Progenitor cell of endocrine pancreas (in vitro differentiated cells): ENCODE measurements at regions not wholly inside any gene's neighbourhood (a gene's known extent, or its start where the extent isn't known, plus 50 kb on each side); places are given as distances from the start of the nearest gene placed in this dataset.

Experiments used
- DNase-seq: peaks from one replicate; pipeline ENCODE4 v3.0.0; 2021; ENCODE audit warnings: low spot score; ENCODE audit not compliant: unreplicated experiment
- H3K27ac Mint-ChIP-seq: 2 replicates; pipeline ENCODE4 v1.8.0; 2021; ENCODE audit warnings: mild to moderate bottlenecking, moderate library complexity, mixed read lengths
- H3K27me3 Mint-ChIP-seq: 2 replicates; pipeline ENCODE4 v1.8.0; 2021; ENCODE audit warnings: mixed read lengths
- H3K36me3 Mint-ChIP-seq: 2 replicates; pipeline ENCODE4 v1.8.0; 2022; ENCODE audit warnings: mixed read lengths; ENCODE audit not compliant: insufficient read depth
- H3K4me1 Mint-ChIP-seq: 2 replicates; pipeline ENCODE4 v1.8.0; 2021; ENCODE audit warnings: low read depth, mixed read lengths
- H3K4me3 Mint-ChIP-seq: 2 replicates; pipeline ENCODE4 v1.8.0; 2021; ENCODE audit warnings: low read depth, mild to moderate bottlenecking, moderate library complexity, mixed read lengths
- H3K9me3 Mint-ChIP-seq: 2 replicates; pipeline ENCODE4 v1.8.0; 2021; ENCODE audit warnings: low read depth, mixed read lengths
- TF ChIP-seq, protein P1 (sequence below): fragments of 200-600 bp; sonication (generic); IDR thresholded peaks from one replicate; pipeline ENCODE4 v1.5.0; 2021; ENCODE audit warnings: antibody characterized with exemption, mild to moderate bottlenecking; ENCODE audit not compliant: unreplicated experiment

DNA sequence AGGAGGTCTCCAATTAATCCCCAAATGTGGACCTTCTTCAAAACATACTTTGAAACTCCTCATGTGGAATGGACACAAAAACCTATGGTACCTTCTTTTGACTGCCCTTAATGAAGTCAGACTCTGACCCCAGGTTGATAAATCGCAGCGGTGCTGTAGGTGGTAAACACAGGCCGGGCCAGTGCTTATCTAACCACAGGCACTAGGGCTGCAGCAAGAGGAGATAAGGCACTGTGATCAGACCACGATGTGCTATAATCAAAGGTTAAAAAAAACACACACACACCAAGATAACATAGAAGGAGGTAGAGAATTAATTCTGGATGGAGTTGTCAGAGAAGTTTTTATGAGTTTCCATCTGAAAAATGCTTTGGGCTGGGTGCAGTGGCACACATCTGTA lies 52.3 kb upstream of the SIPA1L2 start:
- Mint-ChIP-seq H3K9me3 (no peaks in the 10 kb centered on the region), H3K27ac (no peak overlapping the region), H3K4me3 (no peak overlapping the region), H3K27me3 (peaks cover 78% of the 10 kb centered on the region), H3K36me3 (no peaks in the 10 kb centered on the region), H3K4me1 (peaks cover 17% of the 10 kb centered on the region)
- TF ChIP-seq, protein P1, sequence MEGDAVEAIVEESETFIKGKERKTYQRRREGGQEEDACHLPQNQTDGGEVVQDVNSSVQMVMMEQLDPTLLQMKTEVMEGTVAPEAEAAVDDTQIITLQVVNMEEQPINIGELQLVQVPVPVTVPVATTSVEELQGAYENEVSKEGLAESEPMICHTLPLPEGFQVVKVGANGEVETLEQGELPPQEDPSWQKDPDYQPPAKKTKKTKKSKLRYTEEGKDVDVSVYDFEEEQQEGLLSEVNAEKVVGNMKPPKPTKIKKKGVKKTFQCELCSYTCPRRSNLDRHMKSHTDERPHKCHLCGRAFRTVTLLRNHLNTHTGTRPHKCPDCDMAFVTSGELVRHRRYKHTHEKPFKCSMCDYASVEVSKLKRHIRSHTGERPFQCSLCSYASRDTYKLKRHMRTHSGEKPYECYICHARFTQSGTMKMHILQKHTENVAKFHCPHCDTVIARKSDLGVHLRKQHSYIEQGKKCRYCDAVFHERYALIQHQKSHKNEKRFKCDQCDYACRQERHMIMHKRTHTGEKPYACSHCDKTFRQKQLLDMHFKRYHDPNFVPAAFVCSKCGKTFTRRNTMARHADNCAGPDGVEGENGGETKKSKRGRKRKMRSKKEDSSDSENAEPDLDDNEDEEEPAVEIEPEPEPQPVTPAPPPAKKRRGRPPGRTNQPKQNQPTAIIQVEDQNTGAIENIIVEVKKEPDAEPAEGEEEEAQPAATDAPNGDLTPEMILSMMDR: no peak
- peak; percentile 15 for DNase-seq

DNA sequence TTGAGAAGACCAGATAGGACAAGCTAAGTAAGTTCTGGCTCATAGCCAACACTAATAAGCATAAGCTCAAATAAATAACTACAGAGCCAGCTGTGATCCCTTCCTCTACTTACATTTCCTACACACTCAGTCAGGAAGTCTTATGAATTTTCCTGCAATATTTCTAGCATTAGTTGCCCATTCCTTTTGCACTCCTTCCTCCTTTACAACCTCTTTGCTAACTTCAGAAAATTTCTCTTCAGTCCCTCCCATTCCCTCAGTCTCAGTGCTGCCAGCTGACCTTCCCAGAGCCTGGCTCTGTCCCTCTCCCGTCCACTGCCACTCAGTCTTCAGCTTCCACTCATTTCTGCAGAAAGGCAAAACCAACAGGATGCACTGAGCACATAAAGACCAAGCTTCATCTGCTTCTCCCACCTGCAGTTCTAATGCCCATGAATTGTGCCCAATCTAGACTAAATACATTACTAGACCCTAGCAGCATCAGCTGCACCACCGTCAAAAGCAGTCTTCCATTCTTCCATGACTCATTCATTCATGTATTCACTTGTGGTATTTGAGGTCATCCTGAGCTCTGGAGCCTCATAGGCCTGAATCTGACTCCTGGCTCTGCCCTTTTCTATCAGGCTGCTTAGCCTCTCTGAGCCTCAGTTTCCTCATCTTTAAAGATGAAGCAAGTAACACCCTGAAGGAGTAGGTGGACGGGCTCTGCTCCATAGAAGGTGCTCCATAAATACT lies 54.6 kb upstream of the SIPA1L2 start:
- no peak overlapping the region for H3K4me3 Mint-ChIP-seq
- H3K27me3 Mint-ChIP-seq: peaks cover 73% of the 10 kb centered on the region
- peaks cover 10% of the 10 kb centered on the region for H3K4me1 Mint-ChIP-seq
- DNase-seq: no peak
- H3K9me3 Mint-ChIP-seq: peaks cover 6% of the 10 kb centered on the region
- no peak overlapping the region for H3K27ac Mint-ChIP-seq
- TF ChIP-seq, protein P1: no peak
- H3K36me3 Mint-ChIP-seq: no peaks in the 10 kb centered on the region

DNA sequence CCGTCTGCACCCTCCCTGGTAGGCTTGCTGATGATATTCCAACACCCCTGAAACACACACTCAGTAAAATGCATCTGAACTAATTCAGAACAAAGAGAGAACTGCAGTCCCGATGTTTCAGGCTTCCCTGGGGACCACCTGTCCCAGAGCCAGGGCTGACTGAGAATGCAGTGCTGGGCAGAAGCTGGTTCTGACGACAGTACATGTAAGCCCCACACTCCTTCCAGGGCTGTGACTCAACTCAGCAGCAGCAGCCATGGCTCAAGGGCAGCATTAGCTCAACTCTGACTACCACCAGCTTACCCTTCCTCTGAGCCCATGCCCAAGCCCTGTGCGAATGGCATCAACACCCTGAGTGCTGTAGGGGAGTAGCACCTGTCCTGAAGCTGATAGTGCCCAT lies 56.4 kb upstream of the SIPA1L2 start:
- no peak overlapping the region for H3K27ac Mint-ChIP-seq
- H3K4me1 Mint-ChIP-seq: peaks cover 7% of the 10 kb centered on the region
- H3K36me3 Mint-ChIP-seq: no peaks in the 10 kb centered on the region
- peaks cover 67% of the 10 kb centered on the region for H3K27me3 Mint-ChIP-seq
- TF ChIP-seq, protein P1: no peak
- H3K4me3 Mint-ChIP-seq: no peak overlapping the region
- H3K9me3 Mint-ChIP-seq: peaks cover 6% of the 10 kb centered on the region
- no peak for DNase-seq

DNA sequence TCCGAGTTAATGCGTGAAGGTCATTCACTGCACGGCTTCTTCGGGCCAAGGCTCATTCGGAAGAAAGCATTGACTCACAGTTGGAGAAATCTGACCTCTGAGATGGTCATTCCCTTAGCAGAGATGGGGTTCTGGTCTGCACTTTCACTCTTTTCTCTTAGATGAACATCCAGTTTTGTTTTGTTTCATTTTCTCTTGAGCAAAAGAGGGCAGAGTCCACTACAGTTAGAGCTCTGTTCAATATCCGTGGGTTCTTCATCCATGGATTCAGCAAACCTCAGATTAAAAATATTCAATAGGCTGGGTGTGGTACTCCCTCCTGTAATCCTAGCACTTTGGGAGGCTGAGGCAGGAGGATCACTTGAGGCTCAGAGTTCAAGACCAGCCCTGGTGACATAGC lies 57.4 kb upstream of the SIPA1L2 start:
- no peak for DNase-seq
- TF ChIP-seq, protein P1: no peak
- Mint-ChIP-seq H3K27me3 (peaks cover 71% of the 10 kb centered on the region), H3K9me3 (peaks cover 6% of the 10 kb centered on the region), H3K27ac (no peak overlapping the region), H3K36me3 (no peaks in the 10 kb centered on the region), H3K4me1 (peaks cover 2% of the 10 kb centered on the region), H3K4me3 (no peak overlapping the region)

DNA sequence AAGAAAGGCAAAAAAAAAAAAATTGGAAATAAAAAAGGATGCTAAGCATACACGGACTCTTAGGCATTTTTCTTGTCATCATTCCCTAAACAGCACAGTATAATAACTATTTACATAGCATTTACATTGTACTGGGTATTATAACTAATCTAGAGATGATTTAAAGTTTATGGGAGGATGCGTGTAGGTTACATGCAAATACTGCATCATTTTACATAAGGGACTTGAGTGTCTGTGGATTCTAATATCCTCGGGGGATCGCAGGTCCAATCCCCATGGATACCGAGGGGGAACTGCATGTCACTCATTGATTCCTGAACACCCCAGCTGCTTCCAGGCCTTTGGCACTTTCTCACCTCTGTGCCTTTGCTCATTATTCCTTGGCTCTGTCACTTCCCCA lies 57.8 kb upstream of the SIPA1L2 start:
- no peak for DNase-seq
- H3K4me1 Mint-ChIP-seq: peaks cover 2% of the 10 kb centered on the region
- H3K36me3 Mint-ChIP-seq: no peaks in the 10 kb centered on the region
- TF ChIP-seq, protein P1: no peak
- peaks cover 76% of the 10 kb centered on the region for H3K27me3 Mint-ChIP-seq
- H3K9me3 Mint-ChIP-seq: peaks cover 6% of the 10 kb centered on the region
- no peak overlapping the region for H3K27ac Mint-ChIP-seq
- H3K4me3 Mint-ChIP-seq: no peak overlapping the region
